A673 (cell line): ENCODE measurements at regions not wholly inside any gene's neighbourhood (a gene's known extent, or its start where the extent isn't known, plus 50 kb on each side); places are given as distances from the start of the nearest gene placed in this dataset.

Source experiments
- BruUV-seq: library from RNA; stranded (reverse); fragments of 400-500 nt; replicated peaks from 2 replicates; lab custom pipeline; 2021; lab: Mats Ljungman, UMichigan
- CTCF ChIA-PET: fragments of 300-600 bp; sonication (Branson Sonifier 250); formaldehyde crosslinking; loops from one replicate; lab custom pipeline; 2022; ENCODE audit warnings: antibody characterized with exemption; lab: Charles Lee
- POLR2A ChIA-PET: fragments of 300-600 bp; sonication (Branson Sonifier 250); formaldehyde crosslinking; loops from one replicate; lab custom pipeline; 2022; ENCODE audit warnings: antibody characterized with exemption; ENCODE audit not compliant: low non-redundant PET; lab: Charles Lee
- DNase-seq: peaks from one replicate; pipeline ENCODE4 v3.0.0-alpha.2; 2015; ENCODE audit warnings: low spot score
- H3K27ac ChIP-seq: fragments of 200-600 bp; sonication (generic); 2 replicates; pipeline ENCODE4 v1.5.1; 2016; ENCODE audit warnings: mixed run types, low read depth, mild to moderate bottlenecking, mixed read lengths, antibody characterized with exemption, low read length; ENCODE audit not compliant: poor library complexity, severe bottlenecking
- H3K27me3 ChIP-seq: fragments of 200-600 bp; sonication (generic); replicated peaks from 2 replicates; pipeline ENCODE4 v1.6.1; 2017; ENCODE audit warnings: mixed run types, low read depth, mild to moderate bottlenecking, mixed read lengths, antibody characterized with exemption, low read length; ENCODE audit not compliant: insufficient read depth, poor library complexity
- H3K36me3 ChIP-seq: fragments of 200-600 bp; sonication (generic); 2 replicates; pipeline ENCODE4 v1.6.1; 2016; ENCODE audit warnings: mixed run types, mild to moderate bottlenecking, mixed read lengths, antibody characterized with exemption, low read length; ENCODE audit not compliant: insufficient read depth, poor library complexity, severe bottlenecking
- H3K4me1 ChIP-seq: fragments of 200-600 bp; sonication (generic); 2 replicates; pipeline ENCODE4 v1.6.1; 2017; ENCODE audit warnings: mixed run types, mild to moderate bottlenecking, mixed read lengths, antibody characterized with exemption, low read length; ENCODE audit not compliant: insufficient read depth, poor library complexity, severe bottlenecking
- H3K4me3 ChIP-seq: fragments of 200-600 bp; sonication (generic); 2 replicates; pipeline ENCODE4 v1.5.1; 2016; ENCODE audit warnings: low read depth, mixed run types, mild to moderate bottlenecking, mixed read lengths, low read length; ENCODE audit not compliant: poor library complexity, severe bottlenecking
- H3K9me3 ChIP-seq: fragments of 200-600 bp; sonication (generic); 2 replicates; pipeline ENCODE4 v1.6.1; 2016; ENCODE audit warnings: mixed run types, low read depth, mild to moderate bottlenecking, mixed read lengths, antibody characterized with exemption, low read length; ENCODE audit not compliant: poor library complexity, severe bottlenecking
- EZH2 ChIP-seq: fragments of 200-600 bp; sonication (generic); IDR thresholded peaks from 2 replicates; pipeline ENCODE4 v1.6.1; 2017; ENCODE audit warnings: borderline replicate concordance, low read depth, mild to moderate bottlenecking, mixed read lengths, antibody characterized with exemption, low read length; ENCODE audit not compliant: poor library complexity, severe bottlenecking
- intact Hi-C: fragments of 100-400 bp; cut with micrococcal nuclease; formaldehyde crosslinking; loops from one replicate; pipeline ENCODE4 v1.10.0; 2022; ENCODE audit not compliant: unreplicated experiment
- TF ChIP-seq, protein P1 (sequence below): fragments of 300-800, 200-600 bp; sonication (generic); conservative IDR thresholded peaks from 2 replicates; pipeline ENCODE4 v1.5.1; 2017; ENCODE audit warnings: low read depth, mild to moderate bottlenecking, antibody characterized with exemption, low read length, moderate library complexity, mixed read lengths

DNA sequence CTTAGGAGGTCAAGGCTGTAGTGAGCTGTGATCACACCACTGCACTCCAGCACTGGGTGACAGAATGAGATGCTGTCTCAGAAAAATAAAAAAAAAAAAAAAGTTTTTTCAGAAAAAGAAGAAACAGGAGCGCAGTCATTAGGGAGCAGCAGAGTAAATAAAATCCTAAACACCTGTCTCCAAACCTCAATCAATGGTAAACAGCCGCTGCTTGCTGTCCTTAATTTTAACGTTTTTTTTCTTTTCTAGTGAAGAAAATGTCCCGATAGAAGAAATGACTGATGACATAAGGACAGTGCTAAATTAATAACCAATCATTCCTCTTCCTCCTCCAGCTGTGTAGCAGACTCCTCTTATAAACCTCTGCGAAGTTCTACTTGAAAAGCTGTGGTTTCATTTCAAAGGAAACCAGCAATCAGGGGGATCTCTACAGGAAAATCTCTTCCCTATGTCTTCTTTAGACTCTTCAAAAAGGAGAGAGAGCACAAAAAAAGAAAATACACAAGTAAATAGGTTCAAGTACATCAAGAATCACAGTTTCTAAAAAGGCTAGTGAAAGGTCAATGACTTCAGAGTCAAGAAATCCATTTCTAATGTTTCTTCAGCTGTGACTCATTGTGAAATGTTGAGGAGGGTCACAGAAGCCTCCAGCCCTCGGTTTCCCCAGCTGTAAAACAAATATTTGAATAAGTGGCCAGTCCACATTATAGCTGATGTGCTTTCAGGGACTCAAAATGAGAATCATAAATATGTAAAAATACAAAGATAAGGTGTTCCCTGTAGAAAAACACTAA lies 127.6 kb downstream of the TMCO5A start:
- no TSS peak for BruUV-seq
- Histone ChIP-seq H3K27ac (no peak overlapping the region), H3K4me1 (peaks cover 3% of the 10 kb centered on the region), H3K4me3 (no peak overlapping the region), H3K9me3 (no peaks in the 10 kb centered on the region), H3K27me3 (no peaks in the 10 kb centered on the region), H3K36me3 (no peaks in the 10 kb centered on the region)
- TF ChIP-seq EZH2: no peak
- TF ChIP-seq, protein P1, sequence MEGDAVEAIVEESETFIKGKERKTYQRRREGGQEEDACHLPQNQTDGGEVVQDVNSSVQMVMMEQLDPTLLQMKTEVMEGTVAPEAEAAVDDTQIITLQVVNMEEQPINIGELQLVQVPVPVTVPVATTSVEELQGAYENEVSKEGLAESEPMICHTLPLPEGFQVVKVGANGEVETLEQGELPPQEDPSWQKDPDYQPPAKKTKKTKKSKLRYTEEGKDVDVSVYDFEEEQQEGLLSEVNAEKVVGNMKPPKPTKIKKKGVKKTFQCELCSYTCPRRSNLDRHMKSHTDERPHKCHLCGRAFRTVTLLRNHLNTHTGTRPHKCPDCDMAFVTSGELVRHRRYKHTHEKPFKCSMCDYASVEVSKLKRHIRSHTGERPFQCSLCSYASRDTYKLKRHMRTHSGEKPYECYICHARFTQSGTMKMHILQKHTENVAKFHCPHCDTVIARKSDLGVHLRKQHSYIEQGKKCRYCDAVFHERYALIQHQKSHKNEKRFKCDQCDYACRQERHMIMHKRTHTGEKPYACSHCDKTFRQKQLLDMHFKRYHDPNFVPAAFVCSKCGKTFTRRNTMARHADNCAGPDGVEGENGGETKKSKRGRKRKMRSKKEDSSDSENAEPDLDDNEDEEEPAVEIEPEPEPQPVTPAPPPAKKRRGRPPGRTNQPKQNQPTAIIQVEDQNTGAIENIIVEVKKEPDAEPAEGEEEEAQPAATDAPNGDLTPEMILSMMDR: no peak
- CTCF ChIA-PET: no interaction called here
- POLR2A ChIA-PET: no interaction called here
- intact Hi-C loops: no loop called here
- DNase-seq: no peak

DNA sequence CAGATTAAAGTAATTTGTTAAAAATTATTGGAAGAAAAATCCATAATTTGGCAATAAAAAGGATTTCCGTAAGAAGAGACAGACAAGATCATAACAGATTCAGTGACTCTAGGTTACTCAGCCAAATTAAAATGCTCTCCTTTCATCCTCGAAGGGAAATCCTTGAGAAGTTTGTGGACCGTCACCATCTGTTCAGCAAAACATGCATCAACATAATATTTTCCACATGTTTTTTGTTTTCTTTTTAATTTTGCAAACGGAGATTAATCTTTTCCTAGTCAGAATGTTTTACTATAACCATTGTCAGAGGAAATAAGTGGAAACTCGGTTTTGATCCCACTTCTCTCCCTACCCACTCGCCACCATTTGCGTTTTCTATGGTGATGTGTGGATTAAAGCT lies 128.3 kb downstream of the TMCO5A start:
- Histone ChIP-seq H3K27ac (no peak overlapping the region), H3K9me3 (no peaks in the 10 kb centered on the region), H3K4me3 (no peak overlapping the region), H3K36me3 (no peaks in the 10 kb centered on the region), H3K4me1 (peaks cover 3% of the 10 kb centered on the region), H3K27me3 (no peaks in the 10 kb centered on the region)
- no TSS peak for BruUV-seq
- POLR2A ChIA-PET: no interaction called here
- intact Hi-C loops: no loop called here
- DNase-seq: no peak
- CTCF ChIA-PET: no interaction called here
- TF ChIP-seq, protein P1: no peak
- TF ChIP-seq EZH2: no peak

DNA sequence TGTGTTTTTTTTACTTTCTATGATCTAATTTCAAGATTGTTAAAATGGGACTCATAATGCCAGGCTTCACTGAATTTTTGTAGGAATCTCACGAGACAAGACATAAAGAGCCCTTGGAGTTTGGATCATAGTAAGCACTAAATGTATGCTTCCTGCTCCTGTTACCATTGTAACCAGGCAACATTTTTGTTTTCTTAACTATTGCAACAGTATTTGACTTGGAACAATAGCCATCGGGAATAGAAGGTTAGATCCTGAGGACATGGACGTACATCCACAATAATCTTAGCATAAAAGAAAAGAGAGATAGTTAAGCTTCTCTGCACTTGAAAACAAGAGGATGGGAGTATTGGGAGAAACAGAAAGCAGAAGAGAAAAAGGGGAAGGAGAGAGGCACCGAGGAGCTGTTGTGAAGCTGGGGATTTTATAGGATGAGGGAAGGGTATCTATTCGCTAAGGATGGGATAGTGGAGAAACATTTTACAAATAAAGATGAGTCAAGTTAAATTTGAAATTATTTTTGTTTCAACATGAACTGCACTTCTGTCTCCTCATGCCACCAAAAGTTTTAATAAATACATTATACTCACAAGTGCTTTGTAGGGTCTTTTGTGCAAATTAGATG lies 131.4 kb downstream of the TMCO5A start:
- no peak for TF ChIP-seq EZH2
- TF ChIP-seq, protein P1: no peak
- no TSS peak for BruUV-seq
- no peak overlapping the region for H3K27ac ChIP-seq
- H3K9me3 ChIP-seq: no peaks in the 10 kb centered on the region
- intact Hi-C loops: loop anchor here (5.0 kb wide), 1 partner anchor 286 kb away; no protein-coding TSS in a partner anchor
- no peaks in the 10 kb centered on the region for H3K27me3 ChIP-seq
- ChIA-PET POLR2A (no interaction called here), CTCF (no interaction called here)
- H3K4me3 ChIP-seq: no peak overlapping the region
- no peaks in the 10 kb centered on the region for H3K36me3 ChIP-seq
- no peak for DNase-seq
- peaks cover 20% of the 10 kb centered on the region for H3K4me1 ChIP-seq
